SK-N-MC (cell line): ENCODE measurements at regions not wholly inside any gene's neighbourhood (a gene's known extent, or its start where the extent isn't known, plus 50 kb on each side); places are given as distances from the start of the nearest gene placed in this dataset.

ENCODE experiments used
- DNase-seq: peaks from one replicate; pipeline ENCODE4 v3.0.0-alpha.2; 2011; ENCODE audit warnings: low read depth, low spot score
- H3K27ac ChIP-seq: fragments of 200-600 bp; sonication (generic); 2 replicates; pipeline ENCODE4 v1.5.1; 2016; ENCODE audit warnings: mixed run types
- H3K36me3 ChIP-seq: fragments of 200-600 bp; sonication (generic); 2 replicates; pipeline ENCODE4 v1.6.1; 2017; ENCODE audit warnings: antibody characterized with exemption, low read length, mixed read lengths; ENCODE audit not compliant: insufficient read depth
- H3K4me3 ChIP-seq: fragments of 200-600 bp; sonication (generic); 2 replicates; pipeline ENCODE4 v1.5.1; 2016
- H3K9ac ChIP-seq: fragments of 200-600 bp; sonication (generic); 2 replicates; pipeline ENCODE4 v1.8.0; 2017; ENCODE audit warnings: mixed run types, mixed read lengths; ENCODE audit not compliant: insufficient read length
- H3K9me3 ChIP-seq: fragments of 200-600 bp; sonication (generic); 2 replicates; pipeline ENCODE4 v1.6.1; 2017; ENCODE audit warnings: low read depth, mild to moderate bottlenecking, antibody characterized with exemption, low read length, moderate library complexity, mixed read lengths
- EZH2 ChIP-seq: fragments of 200-600 bp; sonication (generic); IDR thresholded peaks from one replicate; pipeline ENCODE4 v1.6.1; 2017; ENCODE audit warnings: antibody characterized with exemption
- FOXP2 ChIP-seq: optimal IDR thresholded peaks from 2 replicates; pipeline ENCODE3; 2011; ENCODE audit warnings: mild to moderate bottlenecking, moderate library complexity; ENCODE audit not compliant: insufficient read depth; ENCODE audit errors: extremely low read length, control extremely low read depth
- POLR2AphosphoS5 ChIP-seq: IDR thresholded peaks from 2 replicates; pipeline ENCODE4 v1.6.1; 2012; ENCODE audit warnings: mild to moderate bottlenecking, low read depth, low read length, borderline replicate concordance

GRCh38 chr1:8267307-8267706 is 50.6 kb upstream of the SLC45A1 start:
- no peak for DNase-seq
- Histone ChIP-seq H3K36me3 (no peaks in the 10 kb centered on the region), H3K4me3 (no peak overlapping the region), H3K27ac (no peak overlapping the region), H3K9me3 (no peaks in the 10 kb centered on the region), H3K9ac (no peak overlapping the region)
- TF ChIP-seq FOXP2 = no peak
- TF ChIP-seq POLR2AphosphoS5 = no peak

GRCh38 chr1:8266436-8267165 is 51.3 kb upstream of the SLC45A1 start:
- Histone ChIP-seq H3K9ac (no peak overlapping the region), H3K27ac (no peak overlapping the region), H3K36me3 (no peaks in the 10 kb centered on the region), H3K4me3 (no peak overlapping the region), H3K9me3 (no peaks in the 10 kb centered on the region)
- TF ChIP-seq FOXP2 = no peak
- TF ChIP-seq EZH2 = no peak
- TF ChIP-seq POLR2AphosphoS5 = no peak
- DNase-seq = no peak

GRCh38 chr1:8263791-8264190 is 54.1 kb upstream of the SLC45A1 start:
- H3K4me3 ChIP-seq = no peak overlapping the region
- no peak overlapping the region for H3K27ac ChIP-seq
- H3K9me3 ChIP-seq = no peaks in the 10 kb centered on the region
- TF ChIP-seq EZH2 (no peak), FOXP2 (no peak), POLR2AphosphoS5 (no peak)
- H3K9ac ChIP-seq = no peak overlapping the region
- no peak for DNase-seq
- no peaks in the 10 kb centered on the region for H3K36me3 ChIP-seq

GRCh38 chr1:8261398-8261762 is 56.5 kb upstream of the SLC45A1 start:
- DNase-seq = no peak
- TF ChIP-seq POLR2AphosphoS5 = no peak
- TF ChIP-seq EZH2 = no peak
- no peaks in the 10 kb centered on the region for H3K9me3 ChIP-seq
- H3K9ac ChIP-seq = no peak overlapping the region
- no peak overlapping the region for H3K4me3 ChIP-seq
- no peak overlapping the region for H3K27ac ChIP-seq
- H3K36me3 ChIP-seq = no peaks in the 10 kb centered on the region

- Histone ChIP-seq H3K27ac (no peak overlapping the region), H3K36me3 (no peaks in the 10 kb centered on the region), H3K9me3 (no peaks in the 10 kb centered on the region), H3K4me3 (no peak overlapping the region), H3K9ac (no peak overlapping the region)
- TF ChIP-seq POLR2AphosphoS5 (no peak), FOXP2 (no peak), EZH2 (no peak)
- no peak for DNase-seq
These were observed 58.2 kb upstream of the SLC45A1 start for GRCh38 chr1:8259498-8260290.

- Histone ChIP-seq H3K27ac (no peak overlapping the region), H3K9ac (no peak overlapping the region), H3K4me3 (no peak overlapping the region), H3K9me3 (no peaks in the 10 kb centered on the region), H3K36me3 (no peaks in the 10 kb centered on the region)
- DNase-seq = no peak
- TF ChIP-seq POLR2AphosphoS5 (no peak), EZH2 (no peak), FOXP2 (no peak)
These were observed 60.3 kb upstream of the SLC45A1 start for GRCh38 chr1:8257621-8258020.

GRCh38 chr1:8256321-8256720 is 61.6 kb upstream of the SLC45A1 start:
- no peak for DNase-seq
- Histone ChIP-seq H3K36me3 (no peaks in the 10 kb centered on the region), H3K27ac (no peak overlapping the region), H3K9me3 (no peaks in the 10 kb centered on the region), H3K9ac (no peak overlapping the region), H3K4me3 (no peak overlapping the region)
- no peak for TF ChIP-seq EZH2

GRCh38 chr1:8255712-8256111 is 62.2 kb upstream of the SLC45A1 start:
- DNase-seq = no peak
- no peak for TF ChIP-seq POLR2AphosphoS5
- TF ChIP-seq FOXP2 = no peak
- no peak for TF ChIP-seq EZH2
- no peak overlapping the region for H3K4me3 ChIP-seq
- H3K9me3 ChIP-seq = no peaks in the 10 kb centered on the region
- no peak overlapping the region for H3K27ac ChIP-seq
- H3K9ac ChIP-seq = no peak overlapping the region
- no peaks in the 10 kb centered on the region for H3K36me3 ChIP-seq
